IMR-90 (cell line): ENCODE measurements at regions not wholly inside any gene's neighbourhood (a gene's known extent, or its start where the extent isn't known, plus 50 kb on each side); places are given as distances from the start of the nearest gene placed in this dataset.
A peak's percentile ranks its signal among the peaks of the same experiment; 100 is the strongest.

ENCODE experiments used
- ATAC-seq: fragments of 200-7000 bp; cut with Tn5 transposase; 2 replicates; pipeline ENCODE4 v1.9.1; 2020; ENCODE audit warnings: low read depth, mild to moderate bottlenecking, moderate library complexity
- BruUV-seq: library from RNA; stranded (reverse); fragments of 400-500 nt; replicated peaks from 2 replicates; lab custom pipeline; 2021; lab: Mats Ljungman, UMichigan
- CTCF ChIA-PET: fragments of 300-600 bp; formaldehyde crosslinking; extraction: SDS; loops from one replicate; lab custom pipeline; 2021; ENCODE audit warnings: antibody characterized with exemption; lab: Yijun Ruan, JAX
- POLR2A ChIA-PET: fragments of 300-600 bp; sonication (Branson Sonifier 250); formaldehyde crosslinking; loops from one replicate; lab custom pipeline; 2022; ENCODE audit warnings: antibody characterized with exemption; ENCODE audit not compliant: unreplicated experiment; lab: Charles Lee
- DNase-seq: peaks from one replicate; pipeline ENCODE4 v3.0.0; 2013
- H2AFZ ChIP-seq: replicated peaks from 2 replicates; pipeline ENCODE3; 2013; ENCODE audit warnings: low read length, mild to moderate bottlenecking; ENCODE audit not compliant: poor library complexity
- H2AK5ac ChIP-seq: 2 replicates; pipeline ENCODE4 v1.6.1; 2013; ENCODE audit warnings: low read depth, low read length, inconsistent platforms
- H2AK9ac ChIP-seq: replicated peaks from 2 replicates; pipeline ENCODE3; 2013; ENCODE audit warnings: mild to moderate bottlenecking, low read depth, low read length, moderate library complexity; ENCODE audit not compliant: poor library complexity
- H2BK120ac ChIP-seq: 2 replicates; pipeline ENCODE4 v1.6.1; 2013; ENCODE audit warnings: low read depth, low read length, inconsistent platforms
- H2BK15ac ChIP-seq: 3 replicates; pipeline ENCODE4 v1.6.1; 2013; ENCODE audit warnings: low read depth, low read length, inconsistent platforms
- H2BK20ac ChIP-seq: 2 replicates; pipeline ENCODE4 v1.6.1; 2013; ENCODE audit warnings: low read depth, mild to moderate bottlenecking, inconsistent platforms, low read length, moderate library complexity
- H2BK5ac ChIP-seq: 2 replicates; pipeline ENCODE4 v1.6.1; 2013; ENCODE audit warnings: mild to moderate bottlenecking, low read depth, low read length, inconsistent platforms; ENCODE audit not compliant: poor library complexity, severe bottlenecking
- H3K14ac ChIP-seq: replicated peaks from 2 replicates; pipeline ENCODE4 v1.6.1; 2013; ENCODE audit warnings: low read depth, low read length, inconsistent platforms
- H3K18ac ChIP-seq: 2 replicates; pipeline ENCODE4 v1.6.1; 2013; ENCODE audit warnings: low read depth, low read length, control low read depth
- H3K23ac ChIP-seq: 2 replicates; pipeline ENCODE4 v1.6.1; 2013; ENCODE audit warnings: low read depth, low read length, inconsistent platforms
- H3K27ac ChIP-seq: 2 replicates; pipeline ENCODE4 v1.5.1; 2013; ENCODE audit warnings: mild to moderate bottlenecking, control low read depth, low read length; ENCODE audit not compliant: insufficient read depth
- H3K27me3 ChIP-seq: 2 replicates; pipeline ENCODE4 v1.6.1; 2013; ENCODE audit warnings: low read length; ENCODE audit not compliant: control insufficient read depth, insufficient read depth
- H3K36me3 ChIP-seq: 2 replicates; pipeline ENCODE4 v1.6.1; 2013; ENCODE audit warnings: low read length, mixed read lengths; ENCODE audit not compliant: control insufficient read depth, insufficient read depth
- H3K4ac ChIP-seq: 2 replicates; pipeline ENCODE4 v1.6.1; 2013; ENCODE audit warnings: low read depth, low read length, inconsistent platforms
- H3K4me1 ChIP-seq: 2 replicates; pipeline ENCODE4 v1.6.1; 2013; ENCODE audit warnings: low read length, mixed read lengths; ENCODE audit not compliant: control insufficient read depth, insufficient read depth
- H3K4me2 ChIP-seq: 2 replicates; pipeline ENCODE4 v1.6.1; 2013; ENCODE audit warnings: low read depth, mild to moderate bottlenecking, control low read depth, low read length, moderate library complexity
- H3K4me3 ChIP-seq: 2 replicates; pipeline ENCODE4 v1.5.1; 2013; ENCODE audit warnings: low read depth, mild to moderate bottlenecking, control low read depth, low read length, moderate library complexity; ENCODE audit not compliant: insufficient read depth
- H3K56ac ChIP-seq: 2 replicates; pipeline ENCODE4 v1.6.1; 2013; ENCODE audit warnings: low read length, inconsistent platforms; ENCODE audit not compliant: insufficient read depth; ENCODE audit errors: extremely low read depth
- H3K79me1 ChIP-seq, 2 experiments: 2 replicates each; pipeline ENCODE4 v1.6.1; 2013; ENCODE audit warnings: low read length in 2 of 2, inconsistent platforms in 1 of 2, low read depth in 1 of 2
- H3K9ac ChIP-seq: 2 replicates; pipeline ENCODE4 v1.6.1; 2013; ENCODE audit warnings: low read depth, low read length, control low read depth
- H3K9me1 ChIP-seq: 2 replicates; pipeline ENCODE4 v1.6.1; 2013; ENCODE audit warnings: low read length, inconsistent platforms; ENCODE audit not compliant: insufficient read depth
- H3K9me3 ChIP-seq: 2 replicates; pipeline ENCODE4 v1.6.1; 2013; ENCODE audit warnings: low read length; ENCODE audit not compliant: control insufficient read depth, insufficient read depth
- H4K20me1 ChIP-seq: 2 replicates; pipeline ENCODE4 v1.6.1; 2013; ENCODE audit warnings: low read length, inconsistent platforms; ENCODE audit not compliant: insufficient read depth
- H4K5ac ChIP-seq: 2 replicates; pipeline ENCODE4 v1.6.1; 2013; ENCODE audit warnings: mild to moderate bottlenecking, low read depth, low read length, control low read depth
- H4K8ac ChIP-seq, 2 experiments: 2 replicates each; pipeline ENCODE4 v1.6.1; 2013; ENCODE audit warnings: low read depth in 2 of 2, low read length in 2 of 2, control low read depth in 1 of 2, inconsistent platforms in 1 of 2
- H4K91ac ChIP-seq: 2 replicates; pipeline ENCODE4 v1.6.1; 2013; ENCODE audit warnings: low read depth, low read length, inconsistent platforms; ENCODE audit not compliant: insufficient read depth
- BHLHE40 ChIP-seq: fragments of 150-350 bp; IDR thresholded peaks from 2 replicates; pipeline ENCODE4 v1.6.1; 2016; ENCODE audit warnings: mild to moderate bottlenecking, low read depth, low read length
- FOS ChIP-seq: fragments of 150-350 bp; IDR thresholded peaks from 2 replicates; pipeline ENCODE4 v1.6.1; 2016; ENCODE audit warnings: low read depth, low read length
- NFE2L2 ChIP-seq: fragments of 150-350 bp; IDR thresholded peaks from 2 replicates; pipeline ENCODE4 v1.6.1; 2016; ENCODE audit warnings: low read depth, mild to moderate bottlenecking, low read length
- WGBS, 2 experiments: methylation state at CpG; one replicate each; pipeline versions ENCODE4 v1.1.5 to v1.1.7; 2013; ENCODE audit warnings: missing lambda C conversion rate in 2 of 2; ENCODE audit not compliant: insufficient read length in 1 of 2; ENCODE audit errors: extremely low coverage in 2 of 2; 5-methylcytosine and 5-hydroxymethylcytosine counted together
- dilution Hi-C: fragments of 300-500 bp; cut with HindIII; formaldehyde crosslinking; loops from one replicate; pipeline ENCODE4 v1.14.3; 2018; ENCODE audit warnings: low sequenced_read_pairs; ENCODE audit not compliant: unreplicated experiment
- in situ Hi-C: fragments of 300-500 bp; cut with MboI; formaldehyde crosslinking; loops from 3 replicates; pipeline ENCODE4 v1.14.3; 2019; ENCODE audit warnings: low sequenced_read_pairs, inconsistent platforms, mixed read lengths
- intact Hi-C: fragments of 100-400 bp; cut with micrococcal nuclease; formaldehyde crosslinking; loops from 2 replicates; pipeline ENCODE4 v1.10.0; 2022
- TF ChIP-seq, protein P1 (sequence below): fragments of 150-350 bp; IDR thresholded peaks from 2 replicates; pipeline ENCODE4 v1.6.1; 2017; ENCODE audit warnings: mild to moderate bottlenecking, antibody characterized with exemption, low read length, low read depth

DNA sequence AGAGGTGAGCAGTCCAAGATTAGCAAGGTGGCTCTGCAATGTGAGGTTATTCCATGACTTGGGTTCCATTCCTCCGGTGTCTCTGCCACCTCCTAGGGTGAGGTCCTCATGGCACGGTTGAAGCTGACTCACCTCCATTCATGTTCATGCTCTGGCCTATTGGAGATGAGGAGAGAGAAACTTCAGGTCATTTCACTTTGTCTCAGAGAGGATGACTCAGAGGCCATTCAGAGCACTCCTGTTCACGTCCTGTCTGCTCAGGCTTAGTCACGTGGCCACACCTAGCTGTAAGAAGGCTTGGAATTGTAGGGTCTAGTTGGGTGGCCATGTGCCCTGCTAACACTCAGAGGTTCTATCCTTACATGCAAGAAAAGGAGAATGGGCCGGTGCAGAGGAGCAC is 67.5 kb upstream of the MBOAT2 start:
- ChIA-PET CTCF (interaction anchor here (0.7 kb wide), 1 partner anchor 8 kb away, joined by 3 read pairs; no protein-coding TSS in a partner anchor), POLR2A (no interaction called here)
- Histone ChIP-seq H3K56ac (no peak overlapping the region), H2BK20ac (peak overlapping the region; percentile 39), H2BK5ac (peak overlapping the region; percentile 61), H3K79me1 (no peaks in the 10 kb centered on the region), H2AFZ (peak overlapping the region; percentile 70), H3K18ac (no peak overlapping the region), H3K9me3 (peaks cover 5% of the 10 kb centered on the region), H4K91ac (no peak overlapping the region), H3K4ac (no peak overlapping the region), H3K9ac (no peak overlapping the region), H4K5ac (no peak overlapping the region), H3K14ac (no peak overlapping the region), H2AK5ac (peak overlapping the region; percentile 29), H3K4me1 (peaks cover 12% of the 10 kb centered on the region), H4K20me1 (no peaks in the 10 kb centered on the region), H2AK9ac (peak overlapping the region; percentile 34), H3K4me3 (no peak overlapping the region), H4K8ac (peak overlapping the region in 1 of 2 experiments; percentile 18; a peak in 1 of 4 replicates), H3K27me3 (no peaks in the 10 kb centered on the region), H3K9me1 (peaks cover 11% of the 10 kb centered on the region; the same call in 1 of the 2 replicates), H2BK120ac (peak overlapping the region; percentile 58), H2BK15ac (no peak overlapping the region; the same call in 2 of the 3 replicates), H3K27ac (no peak overlapping the region), H3K23ac (no peak overlapping the region), H3K4me2 (no peak overlapping the region), H3K36me3 (no peaks in the 10 kb centered on the region)
- ATAC-seq (peak; percentile 46), DNase-seq (peak; percentile 89)
- no TSS peak for BruUV-seq
- in situ Hi-C loops (no loop called here), intact Hi-C loops (no loop called here), dilution Hi-C loops (no loop called here)
- WGBS, 2 experiments = 50% methylated on average over 2 of the region's 5 CpGs; no CpG with 5 or more reads in 1 of the 2 experiments
- TF ChIP-seq NFE2L2 (no peak), FOS (peak; percentile 73), BHLHE40 (peak; percentile 77)
- TF ChIP-seq, protein P1, sequence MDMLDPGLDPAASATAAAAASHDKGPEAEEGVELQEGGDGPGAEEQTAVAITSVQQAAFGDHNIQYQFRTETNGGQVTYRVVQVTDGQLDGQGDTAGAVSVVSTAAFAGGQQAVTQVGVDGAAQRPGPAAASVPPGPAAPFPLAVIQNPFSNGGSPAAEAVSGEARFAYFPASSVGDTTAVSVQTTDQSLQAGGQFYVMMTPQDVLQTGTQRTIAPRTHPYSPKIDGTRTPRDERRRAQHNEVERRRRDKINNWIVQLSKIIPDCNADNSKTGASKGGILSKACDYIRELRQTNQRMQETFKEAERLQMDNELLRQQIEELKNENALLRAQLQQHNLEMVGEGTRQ = peak; percentile 89
